Activated T-cell treated with anti-CD3 and anti-CD28 coated beads, Interleukin-2, amount 50 U/mL, for 72 hours (primary cell): ENCODE measurements at regions not wholly inside any gene's neighbourhood (a gene's known extent, or its start where the extent isn't known, plus 50 kb on each side); places are given as distances from the start of the nearest gene placed in this dataset.
"Not testable (repeated sequence)": the region's sequence is repeated elsewhere in the genome, so short reads cannot be mapped to it uniquely, and the experiment has no call there.

Source experiments
- ATAC-seq, 2 donors: fragments of 150-1000 bp; cut with Tn5 transposase; replicated peaks in 1 of 2; 2 replicates each; pipeline ENCODE4 v1.10.0; 2021; ENCODE audit warnings: moderate library complexity in 2 of 2, mild to moderate bottlenecking in 1 of 2
- DNase-seq, 2 donors: peaks; one replicate each; pipeline ENCODE4 v3.0.0; 2021 to 2022; ENCODE audit warnings: mixed read lengths in 1 of 2
- H3K27ac Mint-ChIP-seq: one replicate; pipeline ENCODE4 v1.8.0; 2022; ENCODE audit warnings: mild to moderate bottlenecking, moderate library complexity, mixed read lengths
- H3K27me3 Mint-ChIP-seq: one replicate; pipeline ENCODE4 v1.8.0; 2022; ENCODE audit warnings: low read depth, mixed read lengths
- H3K36me3 Mint-ChIP-seq, 2 donors: one replicate each; pipeline ENCODE4 v1.8.0; 2022; ENCODE audit warnings: mixed read lengths in 2 of 2, mild to moderate bottlenecking in 1 of 2; ENCODE audit not compliant: insufficient read depth in 2 of 2
- H3K4me1 Mint-ChIP-seq: one replicate; pipeline ENCODE4 v1.8.0; 2022; ENCODE audit warnings: low read depth, mixed read lengths
- H3K4me3 Mint-ChIP-seq, 2 donors: one replicate each; pipeline ENCODE4 v1.8.0; 2022; ENCODE audit warnings: mild to moderate bottlenecking in 2 of 2, mixed read lengths in 2 of 2, moderate library complexity in 2 of 2
- H3K9me3 Mint-ChIP-seq, 2 donors: one replicate each; pipeline ENCODE4 v1.8.0; 2022; ENCODE audit warnings: mixed read lengths in 2 of 2

DNA sequence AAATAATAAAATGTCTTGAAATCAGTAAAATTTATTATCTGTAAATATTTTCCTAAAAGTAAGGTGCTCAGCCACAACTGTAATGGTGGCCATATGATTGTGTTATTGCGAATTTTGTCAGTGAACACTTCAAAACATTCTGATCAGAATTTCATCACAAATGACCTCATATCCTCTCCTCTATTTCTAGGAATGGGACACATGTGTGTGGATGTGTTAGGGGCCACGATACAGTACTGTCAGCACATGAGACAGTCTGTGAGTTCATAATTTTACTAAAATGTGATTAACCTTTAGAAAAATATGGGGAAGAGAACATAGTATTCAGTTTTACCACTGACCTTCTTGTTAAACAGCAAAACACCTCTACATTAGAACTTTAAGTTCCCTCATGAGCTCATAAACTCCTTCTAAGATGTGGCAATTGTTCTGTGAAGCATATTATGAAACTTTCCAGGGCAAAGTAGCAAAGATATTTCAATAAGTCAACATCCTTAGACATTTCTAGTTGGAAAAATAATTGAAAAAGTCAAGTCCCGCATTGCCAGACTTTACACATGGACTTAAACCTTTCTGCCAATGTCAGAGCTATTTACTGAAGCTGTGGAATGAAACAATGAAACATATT lies 158.2 kb upstream of the ABI3BP start:
- peaks cover 67% of the 10 kb centered on the region for H3K27me3 Mint-ChIP-seq

GRCh38 chr3:101150504-101150903 lies 157.3 kb upstream of the ABI3BP start:
- ATAC-seq: no peak
- Mint-ChIP-seq H3K9me3 (no peaks in the 10 kb centered on the region), H3K27ac (no peak overlapping the region)

More for the DNA sequence above, 158.2 kb upstream of the ABI3BP start:
- H3K27ac Mint-ChIP-seq: no peak overlapping the region
- no peak for ATAC-seq
- DNase-seq: no peak
- H3K4me3 Mint-ChIP-seq: no peak overlapping the region
- H3K9me3 Mint-ChIP-seq: no peaks in the 10 kb centered on the region
- H3K4me1 Mint-ChIP-seq: peaks cover 7% of the 10 kb centered on the region
- H3K36me3 Mint-ChIP-seq: no peaks in the 10 kb centered on the region

DNA sequence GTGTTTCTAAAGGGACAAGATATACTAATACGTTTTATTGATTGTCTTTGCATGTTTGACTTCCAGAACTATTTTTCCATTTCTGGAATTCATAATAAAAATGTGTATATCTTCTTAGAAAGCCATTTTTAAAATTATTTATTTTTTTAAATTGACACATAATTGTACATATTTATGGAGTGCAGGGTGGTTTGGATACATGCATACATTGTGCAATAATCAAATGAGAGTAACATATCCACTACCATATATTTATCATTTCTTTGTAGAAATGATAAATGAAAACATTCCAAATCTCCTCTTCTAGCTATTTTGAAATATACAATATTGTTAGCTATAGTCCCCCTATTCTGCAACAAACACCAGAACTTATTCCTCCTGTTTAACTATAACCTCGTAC lies 156.5 kb upstream of the ABI3BP start:
- DNase-seq (no peak), ATAC-seq (no peak)
- no peak overlapping the region for H3K27ac Mint-ChIP-seq
- peaks cover 50% of the 10 kb centered on the region for H3K27me3 Mint-ChIP-seq
- no peaks in the 10 kb centered on the region for H3K36me3 Mint-ChIP-seq
- H3K9me3 Mint-ChIP-seq: no peaks in the 10 kb centered on the region
- H3K4me3 Mint-ChIP-seq: no peak overlapping the region
- H3K4me1 Mint-ChIP-seq: peaks cover 7% of the 10 kb centered on the region

More at GRCh38 chr3:101150504-101150903, 157.3 kb upstream of the ABI3BP start:
- DNase-seq: no peak
- no peaks in the 10 kb centered on the region for H3K36me3 Mint-ChIP-seq
- peaks cover 7% of the 10 kb centered on the region for H3K4me1 Mint-ChIP-seq
- peaks cover 58% of the 10 kb centered on the region for H3K27me3 Mint-ChIP-seq
- H3K4me3 Mint-ChIP-seq: no peak overlapping the region

GRCh38 chr3:101149251-101149650 lies 156.0 kb upstream of the ABI3BP start:
- H3K27me3 Mint-ChIP-seq: peaks cover 46% of the 10 kb centered on the region
- H3K4me1 Mint-ChIP-seq: peaks cover 7% of the 10 kb centered on the region
- no peak for ATAC-seq
- H3K9me3 Mint-ChIP-seq: no peaks in the 10 kb centered on the region
- no peak overlapping the region for H3K4me3 Mint-ChIP-seq
- no peak overlapping the region for H3K27ac Mint-ChIP-seq
- H3K36me3 Mint-ChIP-seq: no peaks in the 10 kb centered on the region
- DNase-seq: no peak

- Mint-ChIP-seq H3K9me3 (no peaks in the 10 kb centered on the region), H3K27me3 (peaks cover 33% of the 10 kb centered on the region), H3K27ac (no peak overlapping the region), H3K4me1 (peaks cover 7% of the 10 kb centered on the region), H3K36me3 (no peaks in the 10 kb centered on the region), H3K4me3 (no peak overlapping the region)
- DNase-seq (no peak), ATAC-seq (no peak)
Measured at GRCh38 chr3:101148001-101148400, 154.8 kb upstream of the ABI3BP start.

- peaks cover 7% of the 10 kb centered on the region for H3K4me1 Mint-ChIP-seq
- DNase-seq (no peak), ATAC-seq (peak; percentile 58 to 61)
- H3K36me3 Mint-ChIP-seq: no peaks in the 10 kb centered on the region
- no peak overlapping the region for H3K4me3 Mint-ChIP-seq
- peak overlapping the region; percentile 12 for H3K27ac Mint-ChIP-seq
- H3K9me3 Mint-ChIP-seq: no peaks in the 10 kb centered on the region
- peaks cover 31% of the 10 kb centered on the region for H3K27me3 Mint-ChIP-seq
Measured at GRCh38 chr3:101146946-101147345, 153.7 kb upstream of the ABI3BP start.

DNA sequence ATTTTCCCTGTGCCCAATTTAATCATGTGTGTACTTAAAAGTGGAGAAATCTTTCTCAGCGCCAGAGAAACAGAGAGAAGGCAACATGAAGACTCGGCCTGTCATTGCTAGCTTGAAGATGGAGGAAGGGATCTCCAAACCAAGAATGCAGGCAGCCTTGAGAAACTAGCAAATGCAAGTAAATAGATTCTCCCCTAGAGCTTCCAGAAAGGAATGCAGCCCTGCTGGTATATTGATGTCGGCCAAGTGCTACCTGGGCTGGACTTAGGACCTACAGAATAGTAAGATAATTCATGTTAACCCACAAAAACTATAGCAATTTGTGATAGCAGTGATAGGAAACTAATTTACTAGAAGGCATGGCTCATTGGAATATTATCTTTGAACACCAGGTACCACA lies 150.9 kb upstream of the ABI3BP start:
- Mint-ChIP-seq H3K36me3 (no peaks in the 10 kb centered on the region), H3K27ac (no peak overlapping the region), H3K27me3 (peaks cover 26% of the 10 kb centered on the region), H3K4me3 (no peak overlapping the region), H3K9me3 (no peaks in the 10 kb centered on the region), H3K4me1 (peaks cover 7% of the 10 kb centered on the region)
- no peak for ATAC-seq
- no peak for DNase-seq

DNA sequence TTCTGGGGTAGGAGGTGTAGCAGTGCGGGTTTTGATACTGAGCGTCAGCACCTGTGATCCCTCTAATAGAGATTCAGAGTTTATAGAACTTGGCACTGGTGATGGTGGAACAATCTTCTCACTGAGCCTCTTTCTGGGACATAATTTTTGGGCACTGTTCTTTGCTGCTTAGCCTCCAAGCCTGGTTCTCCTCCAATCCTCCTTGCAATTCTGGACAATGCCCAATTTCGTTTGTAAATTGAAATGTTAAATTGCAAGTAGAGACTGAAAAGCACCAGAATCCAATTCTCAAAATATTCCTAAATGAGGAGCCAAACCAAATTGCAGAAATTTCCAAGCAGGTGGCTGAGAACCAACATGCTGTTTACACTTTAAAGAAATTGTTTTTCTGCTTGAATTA lies 149.8 kb upstream of the ABI3BP start:
- no peak overlapping the region for H3K4me3 Mint-ChIP-seq
- DNase-seq (no peak), ATAC-seq (no peak)
- no peaks in the 10 kb centered on the region for H3K36me3 Mint-ChIP-seq
- H3K4me1 Mint-ChIP-seq: peaks cover 7% of the 10 kb centered on the region
- H3K27me3 Mint-ChIP-seq: peaks cover 30% of the 10 kb centered on the region
- H3K9me3 Mint-ChIP-seq: no peaks in the 10 kb centered on the region
- H3K27ac Mint-ChIP-seq: no peak overlapping the region

GRCh38 chr3:101142160-101142559 lies 148.9 kb upstream of the ABI3BP start:
- ATAC-seq: no peak
- no peak for DNase-seq
- Mint-ChIP-seq H3K27me3 (peaks cover 22% of the 10 kb centered on the region), H3K9me3 (no peaks in the 10 kb centered on the region), H3K27ac (no peak overlapping the region), H3K36me3 (no peaks in the 10 kb centered on the region), H3K4me1 (peaks cover 3% of the 10 kb centered on the region), H3K4me3 (no peak overlapping the region)

DNA sequence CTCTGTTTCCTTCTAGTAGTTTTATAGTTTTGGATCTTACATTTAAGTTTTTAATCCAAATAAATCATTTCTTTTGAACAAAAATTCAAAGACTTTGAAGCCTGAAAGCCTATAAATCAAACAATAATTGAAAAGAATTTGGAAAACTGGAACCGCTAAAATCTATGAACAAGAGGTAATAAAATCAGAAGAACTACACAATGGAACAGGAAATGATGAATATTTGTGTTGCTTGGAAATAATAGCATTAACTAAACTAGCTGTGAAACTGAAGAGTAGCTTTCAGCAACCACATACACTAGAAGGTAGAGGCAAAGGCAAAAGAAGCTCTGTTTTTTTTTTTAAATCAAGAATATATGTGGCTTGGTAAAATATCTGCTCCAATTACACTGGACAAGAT lies 147.9 kb upstream of the ABI3BP start:
- Mint-ChIP-seq H3K4me3 (no peak overlapping the region), H3K27me3 (peaks cover 19% of the 10 kb centered on the region), H3K4me1 (no peaks in the 10 kb centered on the region), H3K36me3 (no peaks in the 10 kb centered on the region), H3K9me3 (no peaks in the 10 kb centered on the region), H3K27ac (no peak overlapping the region)
- ATAC-seq: no peak
- no peak for DNase-seq

DNA sequence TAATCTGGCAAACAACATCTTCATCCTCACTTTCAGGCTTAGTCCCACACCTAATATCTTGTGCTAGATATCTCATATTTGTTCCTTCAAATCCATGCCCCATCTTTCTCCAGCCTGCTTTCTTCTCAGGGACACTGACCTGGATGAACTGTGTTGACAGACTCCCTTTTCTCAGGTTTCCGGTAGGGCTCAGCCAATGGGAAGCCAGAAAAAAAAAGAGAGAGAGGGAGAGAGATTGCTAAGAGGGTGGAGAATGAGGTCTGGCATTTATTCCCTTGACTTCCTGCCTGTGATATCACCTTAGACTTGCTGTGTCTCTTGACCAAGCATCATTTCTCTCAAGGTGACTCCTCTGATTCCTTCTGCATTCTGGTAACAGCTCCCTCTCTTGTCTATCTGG lies 145.6 kb upstream of the ABI3BP start:
- no peaks in the 10 kb centered on the region for H3K36me3 Mint-ChIP-seq
- ATAC-seq (no peak), DNase-seq (no peak)
- H3K27me3 Mint-ChIP-seq: peaks cover 23% of the 10 kb centered on the region
- no peak overlapping the region for H3K27ac Mint-ChIP-seq
- H3K4me1 Mint-ChIP-seq: peaks cover 6% of the 10 kb centered on the region
- no peaks in the 10 kb centered on the region for H3K9me3 Mint-ChIP-seq
- H3K4me3 Mint-ChIP-seq: no peak overlapping the region

- H3K4me3 Mint-ChIP-seq: no peak overlapping the region
Measured at GRCh38 chr3:101134331-101134730, 141.1 kb upstream of the ABI3BP start.

GRCh38 chr3:101133652-101134051 lies 140.4 kb upstream of the ABI3BP start:
- H3K4me1 Mint-ChIP-seq: peaks cover 14% of the 10 kb centered on the region
- no peak for ATAC-seq
- H3K27me3 Mint-ChIP-seq: peaks cover 19% of the 10 kb centered on the region

More at GRCh38 chr3:101134331-101134730, 141.1 kb upstream of the ABI3BP start:
- DNase-seq: no peak
- no peak overlapping the region for H3K27ac Mint-ChIP-seq
- H3K27me3 Mint-ChIP-seq: peaks cover 22% of the 10 kb centered on the region
- peaks cover 3 to 6% of the 10 kb centered on the region in 2 donors for H3K9me3 Mint-ChIP-seq
- H3K36me3 Mint-ChIP-seq: peaks cover 1 to 6% of the 10 kb centered on the region in 2 donors
- ATAC-seq: no peak
- peaks cover 14% of the 10 kb centered on the region for H3K4me1 Mint-ChIP-seq

DNA sequence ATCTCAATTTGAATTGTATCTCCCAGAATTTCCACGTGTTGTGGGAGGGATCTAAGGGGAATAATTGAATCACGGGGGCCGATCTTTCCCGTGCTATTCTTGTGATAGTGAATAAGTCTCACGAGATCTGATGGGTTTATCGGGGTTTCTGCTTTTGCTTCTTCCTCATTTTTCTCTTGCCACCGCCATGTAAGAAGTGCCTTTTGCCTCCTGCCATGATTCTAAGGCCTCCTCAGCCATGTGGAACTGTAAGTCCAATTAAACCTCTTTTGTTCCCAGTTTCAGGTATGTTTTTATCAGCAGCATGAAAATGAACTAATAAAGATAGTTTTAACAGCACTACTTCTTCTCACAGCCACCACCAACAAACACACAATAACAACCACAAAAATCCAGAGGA lies 140.0 kb upstream of the ABI3BP start:
- H3K27ac Mint-ChIP-seq: not testable (repeated sequence)

More at GRCh38 chr3:101133652-101134051, 140.4 kb upstream of the ABI3BP start:
- peaks cover 1 to 6% of the 10 kb centered on the region in 2 donors for H3K36me3 Mint-ChIP-seq
- H3K27ac Mint-ChIP-seq: no peak overlapping the region
- peaks cover 3 to 6% of the 10 kb centered on the region in 2 donors for H3K9me3 Mint-ChIP-seq
- DNase-seq: no peak
- H3K4me3 Mint-ChIP-seq: no peak overlapping the region

More for the DNA sequence above, 140.0 kb upstream of the ABI3BP start:
- peaks cover 14% of the 10 kb centered on the region for H3K4me1 Mint-ChIP-seq
- not testable (repeated sequence) for H3K4me3 Mint-ChIP-seq, ATAC-seq, H3K36me3 Mint-ChIP-seq, H3K9me3 Mint-ChIP-seq, DNase-seq
- H3K27me3 Mint-ChIP-seq: peaks cover 17% of the 10 kb centered on the region
